ENCODE measurements at regions not wholly inside any gene's neighbourhood (a gene's known extent, or its start where the extent isn't known, plus 50 kb on each side); places are given as distances from the start of the nearest gene placed in this dataset.
"Not testable (repeated sequence)": the region's sequence is repeated elsewhere in the genome, so short reads cannot be mapped to it uniquely, and the experiment has no call there.

GRCh38 chr1:96409087-96409486 lies 312.5 kb upstream of the PTBP2 start:
- no peak for DNase-seq (ENCODE audit: low read depth in 2 of 2)

- DNase-seq (ENCODE audit: low read depth in 2 of 2) = no peak
Measured at GRCh38 chr1:96409689-96410088, 311.9 kb upstream of the PTBP2 start.

GRCh38 chr1:96411006-96411405 lies 310.6 kb upstream of the PTBP2 start:
- DNase-seq (ENCODE audit: low read depth in 2 of 2) = no peak

GRCh38 chr1:96414598-96414997 lies 307.0 kb upstream of the PTBP2 start:
- no peak for DNase-seq (ENCODE audit: low read depth in 2 of 2)

- peak; percentile 97 to 99 for DNase-seq (ENCODE audit: low read depth in 2 of 2)
Measured at GRCh38 chr1:96416111-96416595, 305.4 kb upstream of the PTBP2 start.

GRCh38 chr1:96416701-96417444 lies 304.7 kb upstream of the PTBP2 start:
- peak; percentile 19 to 55 for DNase-seq (ENCODE audit: low read depth in 2 of 2)

GRCh38 chr1:96418969-96419368 lies 302.6 kb upstream of the PTBP2 start:
- DNase-seq (ENCODE audit: low read depth in 2 of 2) = peak in 1 of 2 donors; percentile 50

- no peak for DNase-seq (ENCODE audit: low read depth in 2 of 2)
Measured at GRCh38 chr1:96424877-96425276, 296.7 kb upstream of the PTBP2 start.

- DNase-seq (ENCODE audit: low read depth in 2 of 2) = no peak
Measured at GRCh38 chr1:96425382-96426129, 296.0 kb upstream of the PTBP2 start.

- DNase-seq (ENCODE audit: low read depth in 2 of 2) = no peak
Measured at GRCh38 chr1:96427616-96428015, 294.0 kb upstream of the PTBP2 start.

- no peak for DNase-seq (ENCODE audit: low read depth in 2 of 2)
Measured at GRCh38 chr1:96445302-96445701, 276.3 kb upstream of the PTBP2 start.

GRCh38 chr1:96464066-96464465 lies 257.5 kb upstream of the PTBP2 start:
- DNase-seq (ENCODE audit: low read depth in 2 of 2) = no peak

- DNase-seq (ENCODE audit: low read depth in 2 of 2) = no peak
Measured at GRCh38 chr1:96464522-96464921, 257.1 kb upstream of the PTBP2 start.

GRCh38 chr1:96464991-96465390 lies 256.6 kb upstream of the PTBP2 start:
- DNase-seq (ENCODE audit: low read depth in 2 of 2) = no peak

- no peak for DNase-seq (ENCODE audit: low read depth in 2 of 2)
Measured at GRCh38 chr1:96465441-96465840, 256.1 kb upstream of the PTBP2 start.

- DNase-seq (ENCODE audit: low read depth in 2 of 2) = no peak
Measured at GRCh38 chr1:96466842-96467241, 254.7 kb upstream of the PTBP2 start.

- DNase-seq (ENCODE audit: low read depth in 2 of 2) = not testable (repeated sequence)
Measured at GRCh38 chr1:96469726-96470125, 251.9 kb upstream of the PTBP2 start.

GRCh38 chr1:96472471-96472870 lies 249.1 kb upstream of the PTBP2 start:
- peak in 1 of 2 donors; percentile 8 for DNase-seq (ENCODE audit: low read depth in 2 of 2)

- peak in 1 of 2 donors; percentile 27 for DNase-seq (ENCODE audit: low read depth in 2 of 2)
Measured at GRCh38 chr1:96473791-96474434, 247.7 kb upstream of the PTBP2 start.

- DNase-seq (ENCODE audit: low read depth in 2 of 2) = no peak
Measured at GRCh38 chr1:96474985-96475743, 246.4 kb upstream of the PTBP2 start.

- DNase-seq (ENCODE audit: low read depth in 2 of 2) = no peak
Measured at GRCh38 chr1:96475903-96476302, 245.7 kb upstream of the PTBP2 start.

GRCh38 chr1:96478228-96478627 lies 243.4 kb upstream of the PTBP2 start:
- DNase-seq (ENCODE audit: low read depth in 2 of 2) = no peak
